BJ (cell line): ENCODE measurements at regions not wholly inside any gene's neighbourhood (a gene's known extent, or its start where the extent isn't known, plus 50 kb on each side); places are given as distances from the start of the nearest gene placed in this dataset.

Experiments used
- CTCF ChIA-PET: fragments of 350-600 bp; formaldehyde crosslinking; extraction: SDS; loops from one replicate; lab custom pipeline; 2021; ENCODE audit warnings: antibody characterized with exemption, inconsistent platforms; lab: Yijun Ruan, JAX
- POLR2A ChIA-PET: fragments of 300-600 bp; sonication (Branson Sonifier 250); formaldehyde crosslinking; extraction: SDS; loops from one replicate; lab custom pipeline; 2021; ENCODE audit warnings: antibody characterized with exemption; lab: Charles Lee
- DNase-seq: peaks from one replicate; pipeline ENCODE4 v3.0.0-alpha.2; 2011; ENCODE audit warnings: low read depth
- H3K27me3 ChIP-seq: 2 replicates; pipeline ENCODE4 v1.6.0; 2011; ENCODE audit warnings: low read length; ENCODE audit not compliant: control insufficient read depth, insufficient read depth
- H3K36me3 ChIP-seq: 2 replicates; pipeline ENCODE4 v1.5.1; 2011; ENCODE audit warnings: low read length; ENCODE audit not compliant: control insufficient read depth, insufficient read depth
- H3K4me3 ChIP-seq: 2 replicates; pipeline ENCODE4 v1.5.1; 2011; ENCODE audit warnings: low read depth, mild to moderate bottlenecking, control low read depth, low read length
- CTCF ChIP-seq: IDR thresholded peaks from 2 replicates; pipeline ENCODE4 v1.5.1; 2011; ENCODE audit warnings: low read depth, mild to moderate bottlenecking, control low read depth, inconsistent platforms, low read length, moderate library complexity; ENCODE audit not compliant: insufficient read depth

- Histone ChIP-seq H3K36me3 (no peaks in the 10 kb centered on the region), H3K4me3 (no peak overlapping the region), H3K27me3 (no peaks in the 10 kb centered on the region)
- ChIA-PET POLR2A (no interaction called here), CTCF (no interaction called here)
- DNase-seq: no peak
- TF ChIP-seq CTCF: no peak
Observed at GRCh38 chr10:81792729-81793128, 82.3 kb upstream of the NRG3 start.

GRCh38 chr10:81806842-81807241, 68.2 kb upstream of the NRG3 start:
- no peaks in the 10 kb centered on the region for H3K27me3 ChIP-seq
- TF ChIP-seq CTCF: no peak
- no peaks in the 10 kb centered on the region for H3K36me3 ChIP-seq
- POLR2A ChIA-PET: no interaction called here
- H3K4me3 ChIP-seq: no peak overlapping the region
- DNase-seq: no peak
- CTCF ChIA-PET: no interaction called here

- DNase-seq: no peak
- ChIA-PET CTCF (no interaction called here), POLR2A (no interaction called here)
- H3K27me3 ChIP-seq: no peaks in the 10 kb centered on the region
- TF ChIP-seq CTCF: no peak
- H3K36me3 ChIP-seq: no peaks in the 10 kb centered on the region
- no peak overlapping the region for H3K4me3 ChIP-seq
Observed at GRCh38 chr10:81814842-81815241, 60.2 kb upstream of the NRG3 start.

GRCh38 chr10:81817596-81818170, 57.3 kb upstream of the NRG3 start:
- no peak for DNase-seq
- Histone ChIP-seq H3K4me3 (no peak overlapping the region), H3K27me3 (no peaks in the 10 kb centered on the region), H3K36me3 (no peaks in the 10 kb centered on the region)
- ChIA-PET CTCF (no interaction called here), POLR2A (no interaction called here)
- TF ChIP-seq CTCF: no peak

GRCh38 chr10:81820418-81820817, 54.6 kb upstream of the NRG3 start:
- no peak for TF ChIP-seq CTCF
- ChIA-PET POLR2A (no interaction called here), CTCF (no interaction called here)
- no peak overlapping the region for H3K4me3 ChIP-seq
- no peak for DNase-seq
- H3K27me3 ChIP-seq: no peaks in the 10 kb centered on the region
- H3K36me3 ChIP-seq: no peaks in the 10 kb centered on the region
